ENCODE measurements at regions not wholly inside any gene's neighbourhood (a gene's known extent, or its start where the extent isn't known, plus 50 kb on each side); places are given as distances from the start of the nearest gene placed in this dataset.

- DNase-seq (ENCODE audit: low read depth in 6 of 9, low spot score in 9 of 9) = no peak
- Histone ChIP-seq H3K9me3 (ENCODE audit: control insufficient read depth in 2 of 2, insufficient read depth in 1 of 2, low read length in 1 of 2) (peaks cover 2 to 15% of the 10 kb centered on the region in 2 donors), H3K27ac (ENCODE audit: low read depth in 1 of 2, low read length in 1 of 2) (no peak overlapping the region), H3K27me3 (ENCODE audit: control insufficient read depth in 2 of 2, insufficient read depth in 1 of 2, low read length in 1 of 2) (no peaks in the 10 kb centered on the region), H3K36me3 (ENCODE audit: control insufficient read depth in 2 of 2, insufficient read depth in 2 of 2, low read length in 1 of 2) (no peaks in the 10 kb centered on the region), H3K4me3 (ENCODE audit: low read length in 2 of 2) (no peak overlapping the region), H3K4me1 (ENCODE audit: control insufficient read depth in 2 of 2, insufficient read depth in 2 of 2, low read length in 2 of 2) (no peaks in the 10 kb centered on the region)
- WGBS = 0% methylated on average over 1 of the region's 1 CpG
Measured at GRCh38 chr2:192473331-192473730, 278.6 kb upstream of the TMEFF2 start.

GRCh38 chr2:192471982-192472381, 277.2 kb upstream of the TMEFF2 start:
- H3K36me3 ChIP-seq (ENCODE audit: control insufficient read depth in 2 of 2, insufficient read depth in 2 of 2, low read length in 1 of 2) = no peaks in the 10 kb centered on the region
- no peaks in the 10 kb centered on the region for H3K27me3 ChIP-seq (ENCODE audit: control insufficient read depth in 2 of 2, insufficient read depth in 1 of 2, low read length in 1 of 2)
- H3K9me3 ChIP-seq (ENCODE audit: control insufficient read depth in 2 of 2, insufficient read depth in 1 of 2, low read length in 1 of 2) = peaks cover 2 to 15% of the 10 kb centered on the region in 2 donors
- no peak overlapping the region for H3K27ac ChIP-seq (ENCODE audit: low read depth in 1 of 2, low read length in 1 of 2)
- no peak for DNase-seq (ENCODE audit: low read depth in 6 of 9, low spot score in 9 of 9)
- H3K4me3 ChIP-seq (ENCODE audit: low read length in 2 of 2) = no peak overlapping the region
- no peaks in the 10 kb centered on the region for H3K4me1 ChIP-seq (ENCODE audit: control insufficient read depth in 2 of 2, insufficient read depth in 2 of 2, low read length in 2 of 2)

- 98% methylated on average over 1 of the region's 1 CpG for WGBS
- H3K27me3 ChIP-seq (ENCODE audit: control insufficient read depth in 2 of 2, insufficient read depth in 1 of 2, low read length in 1 of 2) = no peaks in the 10 kb centered on the region
- H3K27ac ChIP-seq (ENCODE audit: low read depth in 1 of 2, low read length in 1 of 2) = no peak overlapping the region
- no peak overlapping the region for H3K4me3 ChIP-seq (ENCODE audit: low read length in 2 of 2)
- H3K4me1 ChIP-seq (ENCODE audit: control insufficient read depth in 2 of 2, insufficient read depth in 2 of 2, low read length in 2 of 2) = no peaks in the 10 kb centered on the region
- peaks cover 2 to 12% of the 10 kb centered on the region in 2 donors for H3K9me3 ChIP-seq (ENCODE audit: control insufficient read depth in 2 of 2, insufficient read depth in 1 of 2, low read length in 1 of 2)
- no peak for DNase-seq (ENCODE audit: low read depth in 6 of 9, low spot score in 9 of 9)
- H3K36me3 ChIP-seq (ENCODE audit: control insufficient read depth in 2 of 2, insufficient read depth in 2 of 2, low read length in 1 of 2) = no peaks in the 10 kb centered on the region
Measured at GRCh38 chr2:192469612-192470011, 274.9 kb upstream of the TMEFF2 start.

- Histone ChIP-seq H3K4me1 (ENCODE audit: control insufficient read depth in 2 of 2, insufficient read depth in 2 of 2, low read length in 2 of 2) (no peaks in the 10 kb centered on the region), H3K27ac (ENCODE audit: low read depth in 1 of 2, low read length in 1 of 2) (no peak overlapping the region), H3K9me3 (ENCODE audit: control insufficient read depth in 2 of 2, insufficient read depth in 1 of 2, low read length in 1 of 2) (peaks cover 2 to 10% of the 10 kb centered on the region in 2 donors), H3K4me3 (ENCODE audit: low read length in 2 of 2) (no peak overlapping the region), H3K27me3 (ENCODE audit: control insufficient read depth in 2 of 2, insufficient read depth in 1 of 2, low read length in 1 of 2) (no peaks in the 10 kb centered on the region), H3K36me3 (ENCODE audit: control insufficient read depth in 2 of 2, insufficient read depth in 2 of 2, low read length in 1 of 2) (no peaks in the 10 kb centered on the region)
- no peak for DNase-seq (ENCODE audit: low read depth in 6 of 9, low spot score in 9 of 9)
- WGBS = 94% methylated on average over 4 of the region's 4 CpGs
Measured at GRCh38 chr2:192467953-192468660, 273.4 kb upstream of the TMEFF2 start.

- 98% methylated on average over 1 of the region's 1 CpG for WGBS
- no peaks in the 10 kb centered on the region for H3K27me3 ChIP-seq (ENCODE audit: control insufficient read depth in 2 of 2, insufficient read depth in 1 of 2, low read length in 1 of 2)
- H3K36me3 ChIP-seq (ENCODE audit: control insufficient read depth in 2 of 2, insufficient read depth in 2 of 2, low read length in 1 of 2) = no peaks in the 10 kb centered on the region
- H3K27ac ChIP-seq (ENCODE audit: low read depth in 1 of 2, low read length in 1 of 2) = no peak overlapping the region
- DNase-seq (ENCODE audit: low read depth in 6 of 9, low spot score in 9 of 9) = no peak
- no peak overlapping the region for H3K4me3 ChIP-seq (ENCODE audit: low read length in 2 of 2)
- no peaks in the 10 kb centered on the region for H3K9me3 ChIP-seq (ENCODE audit: control insufficient read depth in 2 of 2, insufficient read depth in 1 of 2, low read length in 1 of 2)
- no peaks in the 10 kb centered on the region for H3K4me1 ChIP-seq (ENCODE audit: control insufficient read depth in 2 of 2, insufficient read depth in 2 of 2, low read length in 2 of 2)
Measured at GRCh38 chr2:192465141-192465540, 270.4 kb upstream of the TMEFF2 start.

GRCh38 chr2:192459422-192459821, 264.7 kb upstream of the TMEFF2 start:
- no peaks in the 10 kb centered on the region for H3K36me3 ChIP-seq (ENCODE audit: control insufficient read depth in 2 of 2, insufficient read depth in 2 of 2, low read length in 1 of 2)
- H3K4me1 ChIP-seq (ENCODE audit: control insufficient read depth in 2 of 2, insufficient read depth in 2 of 2, low read length in 2 of 2) = no peaks in the 10 kb centered on the region
- WGBS = 97% methylated on average over 1 of the region's 1 CpG

GRCh38 chr2:192448881-192449280, 254.1 kb upstream of the TMEFF2 start:
- WGBS = 97% methylated on average over 1 of the region's 1 CpG
- no peak for DNase-seq (ENCODE audit: low read depth in 6 of 9, low spot score in 9 of 9)
- H3K27me3 ChIP-seq (ENCODE audit: control insufficient read depth in 2 of 2, insufficient read depth in 1 of 2, low read length in 1 of 2) = no peaks in the 10 kb centered on the region

More at GRCh38 chr2:192459422-192459821, 264.7 kb upstream of the TMEFF2 start:
- Histone ChIP-seq H3K9me3 (ENCODE audit: control insufficient read depth in 2 of 2, insufficient read depth in 1 of 2, low read length in 1 of 2) (no peaks in the 10 kb centered on the region), H3K4me3 (ENCODE audit: low read length in 2 of 2) (no peak overlapping the region), H3K27me3 (ENCODE audit: control insufficient read depth in 2 of 2, insufficient read depth in 1 of 2, low read length in 1 of 2) (no peaks in the 10 kb centered on the region), H3K27ac (ENCODE audit: low read depth in 1 of 2, low read length in 1 of 2) (no peak overlapping the region)
- no peak for DNase-seq (ENCODE audit: low read depth in 6 of 9, low spot score in 9 of 9)

GRCh38 chr2:192444286-192444838, 249.6 kb upstream of the TMEFF2 start:
- H3K27ac ChIP-seq (ENCODE audit: low read depth in 1 of 2, low read length in 1 of 2) = no peak overlapping the region
- no peaks in the 10 kb centered on the region for H3K4me1 ChIP-seq (ENCODE audit: control insufficient read depth in 2 of 2, insufficient read depth in 2 of 2, low read length in 2 of 2)
- H3K9me3 ChIP-seq (ENCODE audit: control insufficient read depth in 2 of 2, insufficient read depth in 1 of 2, low read length in 1 of 2) = no peaks in the 10 kb centered on the region
- DNase-seq (ENCODE audit: low read depth in 6 of 9, low spot score in 9 of 9) = no peak
- no peaks in the 10 kb centered on the region for H3K27me3 ChIP-seq (ENCODE audit: control insufficient read depth in 2 of 2, insufficient read depth in 1 of 2, low read length in 1 of 2)
- no peaks in the 10 kb centered on the region for H3K36me3 ChIP-seq (ENCODE audit: control insufficient read depth in 2 of 2, insufficient read depth in 2 of 2, low read length in 1 of 2)
- no peak overlapping the region for H3K4me3 ChIP-seq (ENCODE audit: low read length in 2 of 2)
- 78% methylated on average over 7 of the region's 7 CpGs for WGBS

More at GRCh38 chr2:192448881-192449280, 254.1 kb upstream of the TMEFF2 start:
- no peaks in the 10 kb centered on the region for H3K9me3 ChIP-seq (ENCODE audit: control insufficient read depth in 2 of 2, insufficient read depth in 1 of 2, low read length in 1 of 2)
- no peak overlapping the region for H3K27ac ChIP-seq (ENCODE audit: low read depth in 1 of 2, low read length in 1 of 2)
- H3K36me3 ChIP-seq (ENCODE audit: control insufficient read depth in 2 of 2, insufficient read depth in 2 of 2, low read length in 1 of 2) = no peaks in the 10 kb centered on the region
- H3K4me1 ChIP-seq (ENCODE audit: control insufficient read depth in 2 of 2, insufficient read depth in 2 of 2, low read length in 2 of 2) = no peaks in the 10 kb centered on the region
- H3K4me3 ChIP-seq (ENCODE audit: low read length in 2 of 2) = no peak overlapping the region

GRCh38 chr2:192443831-192444230, 249.1 kb upstream of the TMEFF2 start:
- Histone ChIP-seq H3K9me3 (ENCODE audit: control insufficient read depth in 2 of 2, insufficient read depth in 1 of 2, low read length in 1 of 2) (no peaks in the 10 kb centered on the region), H3K36me3 (ENCODE audit: control insufficient read depth in 2 of 2, insufficient read depth in 2 of 2, low read length in 1 of 2) (no peaks in the 10 kb centered on the region), H3K27ac (ENCODE audit: low read depth in 1 of 2, low read length in 1 of 2) (no peak overlapping the region), H3K4me3 (ENCODE audit: low read length in 2 of 2) (no peak overlapping the region), H3K4me1 (ENCODE audit: control insufficient read depth in 2 of 2, insufficient read depth in 2 of 2, low read length in 2 of 2) (no peaks in the 10 kb centered on the region), H3K27me3 (ENCODE audit: control insufficient read depth in 2 of 2, insufficient read depth in 1 of 2, low read length in 1 of 2) (no peaks in the 10 kb centered on the region)
- WGBS = 90% methylated on average over 2 of the region's 2 CpGs
- no peak for DNase-seq (ENCODE audit: low read depth in 6 of 9, low spot score in 9 of 9)

All from thymus (tissue), 11 donors.